GM20431 (cell line): ENCODE measurements at regions not wholly inside any gene's neighbourhood (a gene's known extent, or its start where the extent isn't known, plus 50 kb on each side); places are given as distances from the start of the nearest gene placed in this dataset.

Experiments
- in situ Hi-C: fragments of 300-500 bp; cut with MseI, MboI; formaldehyde crosslinking; loops from one replicate; pipeline ENCODE4 v1.15.0; 2020; ENCODE audit warnings: low sequenced_read_pairs; ENCODE audit not compliant: unreplicated experiment

- in situ Hi-C loops = loop anchor here (25.0 kb wide), 1 partner anchor 820 kb away; no protein-coding TSS in a partner anchor
Measured at GRCh38 chr21:27681841-27682240, 715.0 kb upstream of the ADAMTS5 start.

- in situ Hi-C loops = loop anchor here (25.0 kb wide), 1 partner anchor 819 kb away; no protein-coding TSS in a partner anchor
Measured at GRCh38 chr21:27681038-27681437, 714.1 kb upstream of the ADAMTS5 start.

- in situ Hi-C loops = loop anchor here (25.0 kb wide), 1 partner anchor 818 kb away; no protein-coding TSS in a partner anchor
Measured at GRCh38 chr21:27680181-27680580, 713.3 kb upstream of the ADAMTS5 start.

- in situ Hi-C loops = loop anchor here (25.0 kb wide), 1 partner anchor 816 kb away; no protein-coding TSS in a partner anchor
Measured at GRCh38 chr21:27678511-27678910, 711.6 kb upstream of the ADAMTS5 start.

- in situ Hi-C loops = loop anchor here (25.0 kb wide), 1 partner anchor 815 kb away; no protein-coding TSS in a partner anchor
Measured at GRCh38 chr21:27677546-27677945, 710.7 kb upstream of the ADAMTS5 start.

- in situ Hi-C loops = loop anchor here (25.0 kb wide), 1 partner anchor 813 kb away; no protein-coding TSS in a partner anchor
Measured at GRCh38 chr21:27675306-27675705, 708.4 kb upstream of the ADAMTS5 start.

- in situ Hi-C loops = no loop called here
Measured at GRCh38 chr21:27674041-27674615, 707.2 kb upstream of the ADAMTS5 start.

- in situ Hi-C loops = no loop called here
Measured at GRCh38 chr21:27673581-27673980, 706.7 kb upstream of the ADAMTS5 start.

GRCh38 chr21:27671207-27671606 lies 704.3 kb upstream of the ADAMTS5 start:
- in situ Hi-C loops = no loop called here

GRCh38 chr21:27653481-27653880 lies 686.6 kb upstream of the ADAMTS5 start:
- in situ Hi-C loops = no loop called here

- in situ Hi-C loops = no loop called here
Measured at GRCh38 chr21:27649762-27650161, 682.9 kb upstream of the ADAMTS5 start.

GRCh38 chr21:27649323-27649722 lies 682.4 kb upstream of the ADAMTS5 start:
- in situ Hi-C loops = no loop called here

- in situ Hi-C loops = no loop called here
Measured at GRCh38 chr21:27648560-27648959, 681.7 kb upstream of the ADAMTS5 start.

- in situ Hi-C loops = no loop called here
Measured at GRCh38 chr21:27647921-27648320, 681.0 kb upstream of the ADAMTS5 start.

- in situ Hi-C loops = no loop called here
Measured at GRCh38 chr21:27647401-27647800, 680.5 kb upstream of the ADAMTS5 start.

GRCh38 chr21:27646691-27647090 lies 679.8 kb upstream of the ADAMTS5 start:
- in situ Hi-C loops = no loop called here

- in situ Hi-C loops = no loop called here
Measured at GRCh38 chr21:27646056-27646455, 679.2 kb upstream of the ADAMTS5 start.

- in situ Hi-C loops = no loop called here
Measured at GRCh38 chr21:27645285-27645684, 678.4 kb upstream of the ADAMTS5 start.

- in situ Hi-C loops = no loop called here
Measured at GRCh38 chr21:27643326-27643725, 676.4 kb upstream of the ADAMTS5 start.

GRCh38 chr21:27639286-27639685 lies 672.4 kb upstream of the ADAMTS5 start:
- in situ Hi-C loops = no loop called here

GRCh38 chr21:27636656-27637055 lies 669.8 kb upstream of the ADAMTS5 start:
- in situ Hi-C loops = no loop called here

- in situ Hi-C loops = no loop called here
Measured at GRCh38 chr21:27633631-27634030, 666.7 kb upstream of the ADAMTS5 start.
